ENCODE measurements at regions not wholly inside any gene's neighbourhood (a gene's known extent, or its start where the extent isn't known, plus 50 kb on each side); places are given as distances from the start of the nearest gene placed in this dataset.
A peak's percentile ranks its signal among the peaks of the same experiment; 100 is the strongest.

DNA sequence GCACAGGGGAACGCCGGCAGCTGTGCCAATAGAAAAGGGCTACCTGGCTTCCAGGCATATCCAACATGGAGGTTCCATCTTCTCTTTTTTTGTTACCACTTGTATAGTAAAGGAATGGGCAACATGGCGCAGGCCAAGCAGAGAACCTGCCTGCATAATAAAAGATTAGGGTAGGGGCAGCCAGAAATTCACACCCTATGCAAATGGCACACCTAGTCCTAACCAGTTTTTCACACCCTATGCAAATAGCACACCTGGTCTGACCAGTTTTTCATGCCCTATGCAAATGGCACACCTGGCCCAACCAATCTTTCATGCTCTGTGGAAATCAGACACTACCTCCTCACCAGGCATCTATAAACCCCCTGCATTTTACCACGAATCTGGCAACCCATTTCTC lies 369.5 kb downstream of the IPMK start:
- no peak overlapping the region for H3K4me3 Mint-ChIP-seq (ENCODE audit: unreplicated experiment)
- peaks cover 13% of the 10 kb centered on the region for H3K9me3 Mint-ChIP-seq (ENCODE audit: unreplicated experiment)
- H3K4me1 Mint-ChIP-seq (ENCODE audit: low read depth, unreplicated experiment), result peaks cover 15% of the 10 kb centered on the region
- H3K27me3 ChIP-seq (replicated peaks; ENCODE audit: control insufficient read depth, insufficient read depth, low read length), result no peaks in the 10 kb centered on the region
- H3K27ac Mint-ChIP-seq (ENCODE audit: unreplicated experiment), result peak overlapping the region; percentile 4
- H3K27me3 Mint-ChIP-seq (ENCODE audit: insufficient read depth, unreplicated experiment), result no peaks in the 10 kb centered on the region
- ChIA-PET CTCF (no interaction called here), POLR2A (no interaction called here)
- TF ChIP-seq CTCF (IDR thresholded peaks at IDR 0.05; ENCODE audit: insufficient read depth in 1 of 2, low read depth in 1 of 2, low read length in 1 of 2, severe bottlenecking in 1 of 2, unreplicated experiment in 1 of 2), result no peak
- H3K36me3 ChIP-seq (ENCODE audit: control insufficient read depth, insufficient read depth, low read length), result no peaks in the 10 kb centered on the region
- no TSS peak for BruUV-seq (replicated peaks)
- intact Hi-C loops (cut with micrococcal nuclease; ENCODE audit: unreplicated experiment), result no loop called here
- H3K36me3 Mint-ChIP-seq (ENCODE audit: insufficient read depth, unreplicated experiment), result no peaks in the 10 kb centered on the region
- H3K9me3 ChIP-seq, result no peaks in the 10 kb centered on the region
- DNase-seq, result peak; percentile 55 to 59
- no peak overlapping the region for H3K4me3 ChIP-seq (ENCODE audit: low read depth, low read length)
- peaks cover 26% of the 10 kb centered on the region for H3K4me1 ChIP-seq

DNA sequence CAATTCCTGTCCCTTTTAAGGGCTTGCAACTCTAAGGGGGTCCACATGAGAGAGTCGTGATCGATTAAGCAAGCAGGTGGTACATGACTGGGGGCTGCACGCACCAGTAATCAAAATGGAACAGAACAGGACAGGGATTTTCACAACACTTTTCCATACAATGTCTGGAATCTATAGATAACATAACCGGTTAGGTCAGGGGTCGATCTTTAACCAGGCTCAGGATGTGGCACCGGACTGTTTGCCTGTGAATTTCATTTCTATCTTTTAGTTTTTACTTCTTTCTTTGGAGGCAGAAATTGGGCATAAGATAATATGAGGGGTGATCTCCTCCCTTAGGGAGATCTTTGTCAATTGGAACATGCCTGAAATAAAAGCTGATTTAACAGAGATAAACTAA lies 370.1 kb downstream of the IPMK start:
- DNase-seq, result peak; percentile 37 to 52
- H3K27me3 Mint-ChIP-seq (ENCODE audit: insufficient read depth, unreplicated experiment), result no peaks in the 10 kb centered on the region
- POLR2A ChIA-PET, result no interaction called here
- Histone ChIP-seq H3K4me1 (peaks cover 26% of the 10 kb centered on the region), H3K9me3 (no peaks in the 10 kb centered on the region), H3K27me3 (replicated peaks; ENCODE audit: control insufficient read depth, insufficient read depth, low read length) (no peaks in the 10 kb centered on the region), H3K36me3 (ENCODE audit: control insufficient read depth, insufficient read depth, low read length) (no peaks in the 10 kb centered on the region), H3K4me3 (ENCODE audit: low read depth, low read length) (no peak overlapping the region)
- intact Hi-C loops (cut with micrococcal nuclease; ENCODE audit: unreplicated experiment), result loop anchor here (1.0 kb wide), 1 partner anchor 32 kb away; no protein-coding TSS in a partner anchor
- no peak for TF ChIP-seq CTCF (IDR thresholded peaks at IDR 0.05; ENCODE audit: insufficient read depth in 1 of 2, low read depth in 1 of 2, low read length in 1 of 2, severe bottlenecking in 1 of 2, unreplicated experiment in 1 of 2)
- H3K27ac Mint-ChIP-seq (ENCODE audit: unreplicated experiment), result peak overlapping the region; percentile 52
- H3K9me3 Mint-ChIP-seq (ENCODE audit: unreplicated experiment), result peaks cover 18% of the 10 kb centered on the region
- CTCF ChIA-PET, result no interaction called here
- no peaks in the 10 kb centered on the region for H3K36me3 Mint-ChIP-seq (ENCODE audit: insufficient read depth, unreplicated experiment)
- no TSS peak for BruUV-seq (replicated peaks)
- H3K4me1 Mint-ChIP-seq (ENCODE audit: low read depth, unreplicated experiment), result peaks cover 15% of the 10 kb centered on the region
- peak overlapping the region; percentile 42 for H3K4me3 Mint-ChIP-seq (ENCODE audit: unreplicated experiment)

- TF ChIP-seq CTCF (IDR thresholded peaks at IDR 0.05; ENCODE audit: insufficient read depth in 1 of 2, low read depth in 1 of 2, low read length in 1 of 2, severe bottlenecking in 1 of 2, unreplicated experiment in 1 of 2), result no peak
- Mint-ChIP-seq H3K27ac (ENCODE audit: unreplicated experiment) (no peak overlapping the region), H3K36me3 (ENCODE audit: insufficient read depth, unreplicated experiment) (no peaks in the 10 kb centered on the region), H3K4me3 (ENCODE audit: unreplicated experiment) (no peak overlapping the region), H3K9me3 (ENCODE audit: unreplicated experiment) (peaks cover 34% of the 10 kb centered on the region), H3K27me3 (ENCODE audit: insufficient read depth, unreplicated experiment) (no peaks in the 10 kb centered on the region), H3K4me1 (ENCODE audit: low read depth, unreplicated experiment) (peaks cover 24% of the 10 kb centered on the region)
- Histone ChIP-seq H3K4me3 (ENCODE audit: low read depth, low read length) (no peak overlapping the region), H3K36me3 (ENCODE audit: control insufficient read depth, insufficient read depth, low read length) (no peaks in the 10 kb centered on the region), H3K4me1 (peaks cover 26% of the 10 kb centered on the region), H3K27me3 (replicated peaks; ENCODE audit: control insufficient read depth, insufficient read depth, low read length) (no peaks in the 10 kb centered on the region), H3K9me3 (peaks cover 9% of the 10 kb centered on the region)
- ChIA-PET POLR2A (no interaction called here), CTCF (no interaction called here)
- no TSS peak for BruUV-seq (replicated peaks)
- intact Hi-C loops (cut with micrococcal nuclease; ENCODE audit: unreplicated experiment), result no loop called here
- no peak for DNase-seq
Observed at GRCh38 chr10:57894361-57894760, 373.3 kb downstream of the IPMK start.

Measured in Caco-2 (cell line).